Fibroblast of mammary gland (primary cell): ENCODE measurements at regions not wholly inside any gene's neighbourhood (a gene's known extent, or its start where the extent isn't known, plus 50 kb on each side); places are given as distances from the start of the nearest gene placed in this dataset.

Experiments
- DNase-seq: peaks from one replicate; pipeline ENCODE4 v3.0.0-alpha.2; 2010; ENCODE audit warnings: low read depth
- H3K4me3 ChIP-seq: 2 replicates; pipeline ENCODE4 v1.5.1; 2011; ENCODE audit warnings: low read depth, mild to moderate bottlenecking, low read length, moderate library complexity; ENCODE audit not compliant: control insufficient read depth
- CTCF ChIP-seq: conservative IDR thresholded peaks from 2 replicates; pipeline ENCODE4 v1.5.1; 2011; ENCODE audit warnings: low read depth, low read length, inconsistent platforms; ENCODE audit not compliant: control insufficient read depth, insufficient read depth

GRCh38 chr1:55958498-55958897 lies 620.9 kb downstream of the PLPP3 start:
- no peak for DNase-seq
- no peak for TF ChIP-seq CTCF

GRCh38 chr1:55957276-55957675 lies 622.1 kb downstream of the PLPP3 start:
- DNase-seq, result no peak
- H3K4me3 ChIP-seq, result no peak overlapping the region
- TF ChIP-seq CTCF, result no peak

More at GRCh38 chr1:55958498-55958897, 620.9 kb downstream of the PLPP3 start:
- H3K4me3 ChIP-seq, result no peak overlapping the region

GRCh38 chr1:55955016-55955621 lies 624.2 kb downstream of the PLPP3 start:
- DNase-seq, result no peak
- no peak for TF ChIP-seq CTCF
- no peak overlapping the region for H3K4me3 ChIP-seq

GRCh38 chr1:55951291-55951690 lies 628.1 kb downstream of the PLPP3 start:
- DNase-seq, result peak; percentile 26
- H3K4me3 ChIP-seq, result no peak overlapping the region
- no peak for TF ChIP-seq CTCF

- H3K4me3 ChIP-seq, result no peak overlapping the region
- DNase-seq, result no peak
- no peak for TF ChIP-seq CTCF
These were observed 631.9 kb downstream of the PLPP3 start for GRCh38 chr1:55947446-55947845.

GRCh38 chr1:55943721-55944435 lies 635.5 kb downstream of the PLPP3 start:
- no peak for TF ChIP-seq CTCF
- no peak overlapping the region for H3K4me3 ChIP-seq
- DNase-seq, result no peak
